K562 (cell line): ENCODE measurements at regions not wholly inside any gene's neighbourhood (a gene's known extent, or its start where the extent isn't known, plus 50 kb on each side); places are given as distances from the start of the nearest gene placed in this dataset.

Experiments
- ATAC-seq: fragments of 200-7000 bp; cut with Tn5 transposase; 3 replicates; pipeline ENCODE4 v1.9.1; 2020; ENCODE audit warnings: moderate library complexity
- BruUV-seq: library from RNA; stranded (reverse); fragments of 400-500 nt; replicated peaks from 2 replicates; lab custom pipeline; 2021; lab: Mats Ljungman, UMichigan
- CTCF ChIA-PET: fragments of 300-600 bp; formaldehyde crosslinking; extraction: SDS; loops from one replicate; lab custom pipeline; 2021; ENCODE audit warnings: low intra/inter-chr PET ratio; lab: Yijun Ruan, JAX
- POLR2A ChIA-PET: fragments of 300-600, 350-650 bp; sonication (Branson Sonifier 250); formaldehyde crosslinking; extraction: SDS; loops from one replicate; lab custom pipeline; 2021; ENCODE audit warnings: antibody characterized with exemption, inconsistent platforms; lab: Yijun Ruan, JAX
- DNase-seq, 4 experiments: peaks; one replicate each; pipeline versions ENCODE4 v3.0.0 to v3.0.0-alpha.2; 2011 to 2018; ENCODE audit warnings: low spot score in 3 of 4, mixed read lengths in 3 of 4; ENCODE audit errors: extremely low read depth in 1 of 4
- FAIRE-seq: peaks from 2 replicates; lab custom pipeline; 2011; peaks lifted over from hg19 to GRCh38; lab: Jason Lieb, UNC
- H2AFZ ChIP-seq: 2 replicates; pipeline ENCODE4 v1.6.0; 2011; ENCODE audit warnings: low read depth, low read length, control low read depth, inconsistent platforms
- H3K27ac ChIP-seq: fragments of 200-600 bp; 3 replicates; pipeline ENCODE4 v1.8.0; 2011; ENCODE audit warnings: low read depth, mild to moderate bottlenecking, control low read depth, inconsistent platforms, low read length, moderate library complexity, mixed read lengths; ENCODE audit errors: extremely low read depth
- H3K27me3 ChIP-seq, 2 experiments: fragments of 300-600 bp in 1 of 2; 2 replicates in 1 of 2; 3 replicates in 1 of 2; pipeline versions ENCODE4 v1.6.0 to v1.8.0; 2011; ENCODE audit warnings: inconsistent platforms in 2 of 2, low read length in 2 of 2, mild to moderate bottlenecking in 1 of 2, mixed read lengths in 1 of 2, moderate library complexity in 1 of 2; ENCODE audit not compliant: control insufficient read depth in 2 of 2, insufficient read depth in 2 of 2
- H3K36me3 ChIP-seq: fragments of 300-600 bp; 3 replicates; pipeline ENCODE4 v1.8.0; 2011; ENCODE audit warnings: mild to moderate bottlenecking, low read length, inconsistent platforms; ENCODE audit not compliant: control insufficient read depth, insufficient read depth
- H3K4me1 ChIP-seq, 2 experiments: fragments of 200-600 bp in 1 of 2; replicated peaks in 1 of 2; 2 replicates in 1 of 2; 3 replicates in 1 of 2; pipeline versions ENCODE4 v1.5.1 to v1.8.0; 2011; ENCODE audit warnings: inconsistent platforms in 2 of 2, low read length in 2 of 2, mild to moderate bottlenecking in 1 of 2, mixed read lengths in 1 of 2, moderate library complexity in 1 of 2; ENCODE audit not compliant: control insufficient read depth in 2 of 2, insufficient read depth in 2 of 2
- H3K4me2 ChIP-seq: 2 replicates; pipeline ENCODE4 v1.6.1; 2011; ENCODE audit warnings: low read length, control low read depth, inconsistent platforms, mixed read lengths; ENCODE audit not compliant: insufficient read depth
- H3K4me3 ChIP-seq: fragments of 200-600 bp; sonication (generic), shearing (Covaris generic); 2 replicates; pipeline ENCODE4 v1.5.1; 2016; ENCODE audit warnings: control low read depth, inconsistent platforms
- H3K79me2 ChIP-seq: fragments of 200-600 bp; 3 replicates; pipeline ENCODE4 v1.8.0; 2011; ENCODE audit warnings: low read length, inconsistent platforms; ENCODE audit not compliant: control insufficient read depth, insufficient read depth
- H3K9ac ChIP-seq, 2 experiments: 2 replicates each; pipeline versions ENCODE4 v1.6.0 to v1.6.1; 2011; ENCODE audit warnings: low read depth in 2 of 2, low read length in 2 of 2, control low read depth in 1 of 2, inconsistent platforms in 1 of 2, mild to moderate bottlenecking in 1 of 2, mixed read lengths in 1 of 2; ENCODE audit not compliant: insufficient read depth in 1 of 2
- H3K9me1 ChIP-seq: one replicate; pipeline ENCODE4 v1.6.0; 2011; ENCODE audit warnings: inconsistent platforms, mild to moderate bottlenecking, low read length, moderate library complexity; ENCODE audit not compliant: control insufficient read depth, insufficient read depth
- H3K9me3 ChIP-seq: replicated peaks from 2 replicates; pipeline ENCODE4 v1.5.1; 2011; ENCODE audit warnings: low read depth, low read length, inconsistent platforms; ENCODE audit not compliant: control insufficient read depth, insufficient read depth
- H4K20me1 ChIP-seq: replicated peaks from 2 replicates; pipeline ENCODE4 v1.6.1; 2011; ENCODE audit warnings: low read length, inconsistent platforms, mixed read lengths; ENCODE audit not compliant: control insufficient read depth, insufficient read depth
- ESRRB ChIP-seq: fragments of 250-450 bp; sonication (Bioruptor Pico); IDR thresholded peaks from 2 replicates; pipeline ENCODE4 v1.5.0; 2020; ENCODE audit warnings: mild to moderate bottlenecking, moderate library complexity, borderline replicate concordance
- GABPA ChIP-seq: fragments of 200-800 bp; sonication (Bioruptor generic); conservative IDR thresholded peaks from 2 replicates; pipeline ENCODE4 v1.6.1; 2016; ENCODE audit warnings: low read depth, missing genetic modification characterization, missing compliant biosample characterization
- HNRNPL ChIP-seq: fragments of 200-400 bp; formaldehyde crosslinking; IDR thresholded peaks from 2 replicates; pipeline ENCODE4 v1.6.1; 2017; ENCODE audit warnings: low read depth, mild to moderate bottlenecking, low read length
- MCM5 ChIP-seq: fragments of 450-650 bp; IDR thresholded peaks from 2 replicates; pipeline ENCODE4 v1.6.1; 2016; ENCODE audit warnings: low read depth
- NR1H2 ChIP-seq: sonication (generic); formaldehyde crosslinking; IDR thresholded peaks from 2 replicates; pipeline ENCODE4 v1.4.0; 2020; ENCODE audit warnings: mild to moderate bottlenecking, missing genetic modification reagents
- PHB2 ChIP-seq: fragments of 450-650 bp; IDR thresholded peaks from 2 replicates; pipeline ENCODE4 v1.6.1; 2017; ENCODE audit warnings: low read depth
- PTRF ChIP-seq: fragments of 450-650 bp; IDR thresholded peaks from 2 replicates; pipeline ENCODE4 v1.6.1; 2016; ENCODE audit warnings: mild to moderate bottlenecking, missing genetic modification characterization, missing compliant biosample characterization
- RCOR1 ChIP-seq, 2 experiments: IDR thresholded peaks; 2 replicates each; pipeline ENCODE4 v1.6.1; 2012; ENCODE audit warnings: low read depth in 2 of 2, low read length in 2 of 2, borderline replicate concordance in 1 of 2, improper control_type of control experiment in 1 of 2
- SIRT6 ChIP-seq: IDR thresholded peaks from one replicate; pipeline ENCODE4 v1.6.1; 2012; ENCODE audit warnings: low read depth, mild to moderate bottlenecking, control low read depth, inconsistent platforms, low read length, moderate library complexity
- ZNF239 ChIP-seq: fragments of 250-450 bp; sonication (Bioruptor Pico); IDR thresholded peaks from 2 replicates; pipeline ENCODE4 v1.4.0; 2020; ENCODE audit warnings: mild to moderate bottlenecking
- ZNF699 ChIP-seq: fragments of 250-450 bp; sonication (Bioruptor Pico); IDR thresholded peaks from 2 replicates; pipeline ENCODE4 v1.8.0; 2021; ENCODE audit warnings: mild to moderate bottlenecking, moderate library complexity; ENCODE audit not compliant: insufficient replicate concordance
- ZNF717 ChIP-seq: fragments of 250-450 bp; sonication (Bioruptor Pico); IDR thresholded peaks from 2 replicates; pipeline ENCODE4 v1.5.0; 2021
- WGBS: fragments of 100-300 bp; shearing (Covaris generic); methylation state at CpG from one replicate; pipeline ENCODE4 v1.1.6; 2016; ENCODE audit warnings: low coverage, mixed read lengths; ENCODE audit not compliant: insufficient coverage; ENCODE audit errors: missing lambda C conversion rate; 5-methylcytosine and 5-hydroxymethylcytosine counted together
- in situ Hi-C: fragments of 300-500 bp; cut with MboI; formaldehyde crosslinking; loops from 4 replicates; pipeline ENCODE4 v1.15.0; 2018; ENCODE audit warnings: inconsistent platforms, mixed read lengths
- intact Hi-C: fragments of 100-400 bp; cut with micrococcal nuclease; formaldehyde crosslinking; loops from 2 replicates; pipeline ENCODE4 v1.14.2; 2022
- TF ChIP-seq, protein P1 (sequence below): sonication (generic); IDR thresholded peaks from 2 replicates; pipeline ENCODE4 v1.6.1; 2016
- TF ChIP-seq, protein P2 (sequence below): fragments of 450-650 bp; formaldehyde crosslinking; IDR thresholded peaks from 2 replicates; pipeline ENCODE4 v1.4.0; 2020; ENCODE audit warnings: mild to moderate bottlenecking, moderate library complexity
- TF ChIP-seq, protein P3 (sequence below): sonication (generic); formaldehyde crosslinking; IDR thresholded peaks from 2 replicates; pipeline ENCODE4 v1.8.1; 2022; ENCODE audit warnings: missing genetic modification reagents
- TF ChIP-seq, protein P4 (sequence below): sonication (generic); formaldehyde crosslinking; IDR thresholded peaks from 2 replicates; pipeline ENCODE4 v1.8.0; 2022; ENCODE audit warnings: mild to moderate bottlenecking, missing genetic modification reagents

DNA sequence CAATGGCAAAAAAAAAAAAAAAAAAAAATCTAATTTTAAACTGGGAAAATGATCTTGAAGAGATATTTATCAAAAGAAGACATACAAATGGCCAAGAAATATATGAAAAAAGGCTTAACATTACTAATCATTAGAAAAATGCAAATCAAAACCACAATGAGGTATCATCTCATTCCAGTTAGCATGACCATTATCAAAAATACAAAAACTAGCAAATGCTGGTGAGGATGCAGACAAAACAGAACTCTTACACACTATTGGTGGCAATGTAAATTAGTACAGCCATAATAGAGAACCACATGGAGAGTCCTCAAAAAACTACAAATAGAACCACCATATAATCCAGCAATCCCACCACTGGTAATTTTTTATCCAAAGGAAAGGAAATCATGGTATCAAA lies 489.6 kb downstream of the TNS3 start:
- in situ Hi-C loops = no loop called here

DNA sequence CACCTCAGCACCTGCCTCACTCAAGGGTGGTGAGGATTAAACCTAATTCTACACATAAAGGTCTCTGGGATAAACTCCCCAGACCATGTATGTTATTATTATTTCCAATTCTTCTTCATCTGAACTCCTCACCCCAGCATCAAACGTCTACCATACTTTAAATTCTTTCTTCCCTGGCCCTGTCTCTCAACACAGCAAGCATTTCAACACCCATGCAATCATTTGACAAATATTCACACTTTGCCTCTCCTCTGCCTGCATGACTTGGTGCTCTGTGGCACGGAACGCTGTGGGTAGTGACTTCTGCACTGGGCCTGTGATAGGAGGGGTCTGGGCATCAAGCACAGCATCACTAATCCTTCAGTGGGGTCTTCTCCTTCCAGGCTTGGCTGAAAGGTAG lies 490.8 kb downstream of the TNS3 start:
- in situ Hi-C loops = no loop called here
- no peaks in the 10 kb centered on the region for H3K9me3 ChIP-seq
- TF ChIP-seq PHB2 (no peak), RCOR1 (IDR thresholded peaks at IDR 0.05; ENCODE audit: borderline replicate concordance in 1 of 2, low read depth in 2 of 2, low read length in 2 of 2) (no peak), GABPA (tag) (no peak), ZNF717 (CRISPR knock-in tag) (no peak), ESRRB (CRISPR knock-in tag) (no peak), MCM5 (no peak), NR1H2 (no peak), ZNF239 (CRISPR knock-in tag) (no peak)
- TF ChIP-seq, protein P1, sequence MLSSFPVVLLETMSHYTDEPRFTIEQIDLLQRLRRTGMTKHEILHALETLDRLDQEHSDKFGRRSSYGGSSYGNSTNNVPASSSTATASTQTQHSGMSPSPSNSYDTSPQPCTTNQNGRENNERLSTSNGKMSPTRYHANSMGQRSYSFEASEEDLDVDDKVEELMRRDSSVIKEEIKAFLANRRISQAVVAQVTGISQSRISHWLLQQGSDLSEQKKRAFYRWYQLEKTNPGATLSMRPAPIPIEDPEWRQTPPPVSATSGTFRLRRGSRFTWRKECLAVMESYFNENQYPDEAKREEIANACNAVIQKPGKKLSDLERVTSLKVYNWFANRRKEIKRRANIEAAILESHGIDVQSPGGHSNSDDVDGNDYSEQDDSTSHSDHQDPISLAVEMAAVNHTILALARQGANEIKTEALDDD = no peak
- TF ChIP-seq, protein P2, sequence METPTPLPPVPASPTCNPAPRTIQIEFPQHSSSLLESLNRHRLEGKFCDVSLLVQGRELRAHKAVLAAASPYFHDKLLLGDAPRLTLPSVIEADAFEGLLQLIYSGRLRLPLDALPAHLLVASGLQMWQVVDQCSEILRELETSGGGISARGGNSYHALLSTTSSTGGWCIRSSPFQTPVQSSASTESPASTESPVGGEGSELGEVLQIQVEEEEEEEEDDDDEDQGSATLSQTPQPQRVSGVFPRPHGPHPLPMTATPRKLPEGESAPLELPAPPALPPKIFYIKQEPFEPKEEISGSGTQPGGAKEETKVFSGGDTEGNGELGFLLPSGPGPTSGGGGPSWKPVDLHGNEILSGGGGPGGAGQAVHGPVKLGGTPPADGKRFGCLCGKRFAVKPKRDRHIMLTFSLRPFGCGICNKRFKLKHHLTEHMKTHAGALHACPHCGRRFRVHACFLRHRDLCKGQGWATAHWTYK (CRISPR knock-in tag) = no peak
- TF ChIP-seq, protein P3, sequence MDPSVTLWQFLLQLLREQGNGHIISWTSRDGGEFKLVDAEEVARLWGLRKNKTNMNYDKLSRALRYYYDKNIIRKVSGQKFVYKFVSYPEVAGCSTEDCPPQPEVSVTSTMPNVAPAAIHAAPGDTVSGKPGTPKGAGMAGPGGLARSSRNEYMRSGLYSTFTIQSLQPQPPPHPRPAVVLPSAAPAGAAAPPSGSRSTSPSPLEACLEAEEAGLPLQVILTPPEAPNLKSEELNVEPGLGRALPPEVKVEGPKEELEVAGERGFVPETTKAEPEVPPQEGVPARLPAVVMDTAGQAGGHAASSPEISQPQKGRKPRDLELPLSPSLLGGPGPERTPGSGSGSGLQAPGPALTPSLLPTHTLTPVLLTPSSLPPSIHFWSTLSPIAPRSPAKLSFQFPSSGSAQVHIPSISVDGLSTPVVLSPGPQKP (CRISPR knock-in tag) = no peak

More for the DNA sequence above, 489.6 kb downstream of the TNS3 start:
- Histone ChIP-seq H3K27me3 (no peaks in the 10 kb centered on the region), H3K36me3 (no peaks in the 10 kb centered on the region), H3K9me3 (no peaks in the 10 kb centered on the region), H3K79me2 (no peaks in the 10 kb centered on the region), H3K9ac (no peak overlapping the region), H3K9me1 (no peaks in the 10 kb centered on the region), H3K4me1 (no peaks in the 10 kb centered on the region), H3K4me2 (no peak overlapping the region), H2AFZ (no peak overlapping the region), H3K4me3 (no peak overlapping the region), H3K27ac (no peak overlapping the region), H4K20me1 (no peaks in the 10 kb centered on the region; the same call in 1 of the 2 replicates)
- no peak for ATAC-seq
- ChIA-PET POLR2A (no interaction called here), CTCF (no interaction called here)
- TF ChIP-seq HNRNPL (no peak), PTRF (tag) (no peak), ZNF699 (no peak), SIRT6 (no peak)
- TF ChIP-seq, protein P4, sequence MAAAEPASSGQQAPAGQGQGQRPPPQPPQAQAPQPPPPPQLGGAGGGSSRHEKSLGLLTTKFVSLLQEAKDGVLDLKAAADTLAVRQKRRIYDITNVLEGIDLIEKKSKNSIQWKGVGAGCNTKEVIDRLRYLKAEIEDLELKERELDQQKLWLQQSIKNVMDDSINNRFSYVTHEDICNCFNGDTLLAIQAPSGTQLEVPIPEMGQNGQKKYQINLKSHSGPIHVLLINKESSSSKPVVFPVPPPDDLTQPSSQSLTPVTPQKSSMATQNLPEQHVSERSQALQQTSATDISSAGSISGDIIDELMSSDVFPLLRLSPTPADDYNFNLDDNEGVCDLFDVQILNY (CRISPR knock-in tag) = no peak
- intact Hi-C loops = no loop called here
- FAIRE-seq = no peak
- DNase-seq = no peak
- BruUV-seq = no TSS peak

More for the DNA sequence above, 490.8 kb downstream of the TNS3 start:
- FAIRE-seq (no peak), ATAC-seq (no peak), DNase-seq (no peak)
- ChIA-PET CTCF (no interaction called here), POLR2A (interaction anchor here (0.6 kb wide), 1 partner anchor 886 kb away, joined by 3 read pairs; no protein-coding TSS in a partner anchor)
- H3K27me3 ChIP-seq = no peaks in the 10 kb centered on the region
- H4K20me1 ChIP-seq = no peaks in the 10 kb centered on the region; the same call in 1 of the 2 replicates
- intact Hi-C loops = no loop called here
- no peak overlapping the region for H3K4me2 ChIP-seq
- H3K9me1 ChIP-seq = no peaks in the 10 kb centered on the region
- H3K79me2 ChIP-seq = no peaks in the 10 kb centered on the region
- no peaks in the 10 kb centered on the region for H3K4me1 ChIP-seq
- H3K4me3 ChIP-seq = no peak overlapping the region
- no peak overlapping the region for H3K9ac ChIP-seq
- WGBS = 0% methylated on average over 3 of the region's 3 CpGs
- no peak overlapping the region for H2AFZ ChIP-seq
- no TSS peak for BruUV-seq
- H3K27ac ChIP-seq = no peak overlapping the region
- H3K36me3 ChIP-seq = no peaks in the 10 kb centered on the region
